A673 (cell line): ENCODE measurements at regions not wholly inside any gene's neighbourhood (a gene's known extent, or its start where the extent isn't known, plus 50 kb on each side); places are given as distances from the start of the nearest gene placed in this dataset.
"Not testable (repeated sequence)": the region's sequence is repeated elsewhere in the genome, so short reads cannot be mapped to it uniquely, and the experiment has no call there.

ENCODE experiments used
- BruUV-seq: library from RNA; stranded (reverse); fragments of 400-500 nt; replicated peaks from 2 replicates; lab custom pipeline; 2021; lab: Mats Ljungman, UMichigan
- CTCF ChIA-PET: fragments of 300-600 bp; sonication (Branson Sonifier 250); formaldehyde crosslinking; loops from one replicate; lab custom pipeline; 2022; ENCODE audit warnings: antibody characterized with exemption; lab: Charles Lee
- POLR2A ChIA-PET: fragments of 300-600 bp; sonication (Branson Sonifier 250); formaldehyde crosslinking; loops from one replicate; lab custom pipeline; 2022; ENCODE audit warnings: antibody characterized with exemption; ENCODE audit not compliant: low non-redundant PET; lab: Charles Lee
- DNase-seq: peaks from one replicate; pipeline ENCODE4 v3.0.0-alpha.2; 2015; ENCODE audit warnings: low spot score
- H3K27ac ChIP-seq: fragments of 200-600 bp; sonication (generic); 2 replicates; pipeline ENCODE4 v1.5.1; 2016; ENCODE audit warnings: mixed run types, low read depth, mild to moderate bottlenecking, mixed read lengths, antibody characterized with exemption, low read length; ENCODE audit not compliant: poor library complexity, severe bottlenecking
- H3K27me3 ChIP-seq: fragments of 200-600 bp; sonication (generic); replicated peaks from 2 replicates; pipeline ENCODE4 v1.6.1; 2017; ENCODE audit warnings: mixed run types, low read depth, mild to moderate bottlenecking, mixed read lengths, antibody characterized with exemption, low read length; ENCODE audit not compliant: insufficient read depth, poor library complexity
- H3K36me3 ChIP-seq: fragments of 200-600 bp; sonication (generic); 2 replicates; pipeline ENCODE4 v1.6.1; 2016; ENCODE audit warnings: mixed run types, mild to moderate bottlenecking, mixed read lengths, antibody characterized with exemption, low read length; ENCODE audit not compliant: insufficient read depth, poor library complexity, severe bottlenecking
- H3K4me1 ChIP-seq: fragments of 200-600 bp; sonication (generic); 2 replicates; pipeline ENCODE4 v1.6.1; 2017; ENCODE audit warnings: mixed run types, mild to moderate bottlenecking, mixed read lengths, antibody characterized with exemption, low read length; ENCODE audit not compliant: insufficient read depth, poor library complexity, severe bottlenecking
- H3K4me3 ChIP-seq: fragments of 200-600 bp; sonication (generic); 2 replicates; pipeline ENCODE4 v1.5.1; 2016; ENCODE audit warnings: low read depth, mixed run types, mild to moderate bottlenecking, mixed read lengths, low read length; ENCODE audit not compliant: poor library complexity, severe bottlenecking
- H3K9me3 ChIP-seq: fragments of 200-600 bp; sonication (generic); 2 replicates; pipeline ENCODE4 v1.6.1; 2016; ENCODE audit warnings: mixed run types, low read depth, mild to moderate bottlenecking, mixed read lengths, antibody characterized with exemption, low read length; ENCODE audit not compliant: poor library complexity, severe bottlenecking
- EZH2 ChIP-seq: fragments of 200-600 bp; sonication (generic); IDR thresholded peaks from 2 replicates; pipeline ENCODE4 v1.6.1; 2017; ENCODE audit warnings: borderline replicate concordance, low read depth, mild to moderate bottlenecking, mixed read lengths, antibody characterized with exemption, low read length; ENCODE audit not compliant: poor library complexity, severe bottlenecking
- intact Hi-C: fragments of 100-400 bp; cut with micrococcal nuclease; formaldehyde crosslinking; loops from one replicate; pipeline ENCODE4 v1.10.0; 2022; ENCODE audit not compliant: unreplicated experiment
- TF ChIP-seq, protein P1 (sequence below): fragments of 300-800, 200-600 bp; sonication (generic); conservative IDR thresholded peaks from 2 replicates; pipeline ENCODE4 v1.5.1; 2017; ENCODE audit warnings: low read depth, mild to moderate bottlenecking, antibody characterized with exemption, low read length, moderate library complexity, mixed read lengths

DNA sequence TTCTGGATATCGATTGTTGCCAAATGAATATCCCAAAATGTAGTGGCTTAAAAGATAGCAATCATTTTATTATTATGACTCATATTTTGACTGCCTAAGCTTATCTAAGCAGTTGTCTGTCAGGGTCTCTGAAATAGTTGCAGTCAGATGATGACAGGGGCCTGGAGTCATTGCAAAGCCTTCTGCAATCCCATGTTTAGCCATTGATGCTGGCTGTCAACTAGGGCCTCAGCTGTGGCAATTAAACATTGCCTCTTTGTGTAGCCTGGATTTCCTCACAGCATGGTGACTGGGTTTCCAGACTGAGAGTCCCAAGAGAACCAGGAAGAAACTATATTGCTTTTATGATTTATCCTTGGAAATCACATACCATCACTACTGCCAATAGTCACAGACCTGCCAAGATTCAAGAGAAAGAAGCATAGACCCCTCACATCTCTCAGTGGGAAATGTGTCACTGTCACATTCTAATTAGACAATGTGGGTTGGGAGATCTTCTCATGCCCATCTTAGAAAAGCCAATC is 227.3 kb upstream of the NOCT start:
- H3K27ac ChIP-seq: no peak overlapping the region
- no peak for TF ChIP-seq EZH2
- TF ChIP-seq, protein P1, sequence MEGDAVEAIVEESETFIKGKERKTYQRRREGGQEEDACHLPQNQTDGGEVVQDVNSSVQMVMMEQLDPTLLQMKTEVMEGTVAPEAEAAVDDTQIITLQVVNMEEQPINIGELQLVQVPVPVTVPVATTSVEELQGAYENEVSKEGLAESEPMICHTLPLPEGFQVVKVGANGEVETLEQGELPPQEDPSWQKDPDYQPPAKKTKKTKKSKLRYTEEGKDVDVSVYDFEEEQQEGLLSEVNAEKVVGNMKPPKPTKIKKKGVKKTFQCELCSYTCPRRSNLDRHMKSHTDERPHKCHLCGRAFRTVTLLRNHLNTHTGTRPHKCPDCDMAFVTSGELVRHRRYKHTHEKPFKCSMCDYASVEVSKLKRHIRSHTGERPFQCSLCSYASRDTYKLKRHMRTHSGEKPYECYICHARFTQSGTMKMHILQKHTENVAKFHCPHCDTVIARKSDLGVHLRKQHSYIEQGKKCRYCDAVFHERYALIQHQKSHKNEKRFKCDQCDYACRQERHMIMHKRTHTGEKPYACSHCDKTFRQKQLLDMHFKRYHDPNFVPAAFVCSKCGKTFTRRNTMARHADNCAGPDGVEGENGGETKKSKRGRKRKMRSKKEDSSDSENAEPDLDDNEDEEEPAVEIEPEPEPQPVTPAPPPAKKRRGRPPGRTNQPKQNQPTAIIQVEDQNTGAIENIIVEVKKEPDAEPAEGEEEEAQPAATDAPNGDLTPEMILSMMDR: no peak
- H3K9me3 ChIP-seq: no peaks in the 10 kb centered on the region
- H3K4me1 ChIP-seq: no peaks in the 10 kb centered on the region
- no peak overlapping the region for H3K4me3 ChIP-seq
- intact Hi-C loops: no loop called here
- ChIA-PET CTCF (no interaction called here), POLR2A (no interaction called here)
- no peaks in the 10 kb centered on the region for H3K27me3 ChIP-seq
- DNase-seq: no peak
- BruUV-seq: no TSS peak
- no peaks in the 10 kb centered on the region for H3K36me3 ChIP-seq

DNA sequence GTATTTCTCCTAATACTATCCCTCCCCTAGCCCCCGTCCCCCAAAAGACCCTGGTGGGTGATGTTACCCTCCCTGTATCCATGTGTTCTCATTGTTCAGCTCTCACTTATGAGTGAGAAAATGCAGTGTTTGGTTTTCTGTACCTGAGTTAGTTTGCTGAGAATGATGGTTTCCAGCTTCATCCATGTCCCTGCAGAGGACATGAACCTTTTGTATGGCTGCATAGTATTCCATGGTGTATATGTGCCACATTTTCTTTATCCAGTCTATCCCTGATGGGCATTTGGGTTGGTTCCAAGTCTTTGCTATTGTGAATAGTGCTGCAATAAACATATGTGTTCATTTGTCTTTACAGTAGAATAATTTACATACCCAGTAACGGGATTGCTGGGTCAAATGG is 235.8 kb upstream of the NOCT start:
- H3K4me3 ChIP-seq, BruUV-seq, POLR2A ChIA-PET, H3K27ac ChIP-seq, CTCF ChIA-PET, H3K36me3 ChIP-seq, H3K9me3 ChIP-seq, intact Hi-C loops, H3K27me3 ChIP-seq, H3K4me1 ChIP-seq, DNase-seq: not testable (repeated sequence)

DNA sequence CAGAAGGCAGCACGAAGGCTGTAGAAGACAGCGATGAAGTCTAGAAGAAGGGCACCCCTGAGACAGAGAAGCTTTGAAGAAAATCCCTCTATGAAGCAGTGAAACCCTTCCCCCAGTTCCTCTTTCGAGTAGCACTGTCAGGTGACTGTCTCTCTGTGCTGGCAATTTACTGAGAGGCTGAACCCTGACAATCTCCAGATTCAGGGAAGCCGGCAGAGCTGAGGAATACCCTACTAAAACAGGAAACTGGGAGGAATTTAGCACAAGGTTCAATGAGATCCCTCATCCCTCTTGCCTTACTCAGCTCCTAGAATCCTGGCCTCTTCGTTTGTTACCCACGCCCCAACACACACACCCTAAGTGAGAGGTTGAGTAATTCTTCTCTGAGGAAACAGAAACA is 239.7 kb upstream of the NOCT start:
- ChIA-PET CTCF (no interaction called here), POLR2A (no interaction called here)
- H3K36me3 ChIP-seq: no peaks in the 10 kb centered on the region
- H3K9me3 ChIP-seq: no peaks in the 10 kb centered on the region
- no peak overlapping the region for H3K27ac ChIP-seq
- no TSS peak for BruUV-seq
- H3K4me3 ChIP-seq: no peak overlapping the region
- no peak for DNase-seq
- H3K4me1 ChIP-seq: no peaks in the 10 kb centered on the region
- intact Hi-C loops: no loop called here
- TF ChIP-seq EZH2: no peak
- TF ChIP-seq, protein P1: no peak
- H3K27me3 ChIP-seq: no peaks in the 10 kb centered on the region

DNA sequence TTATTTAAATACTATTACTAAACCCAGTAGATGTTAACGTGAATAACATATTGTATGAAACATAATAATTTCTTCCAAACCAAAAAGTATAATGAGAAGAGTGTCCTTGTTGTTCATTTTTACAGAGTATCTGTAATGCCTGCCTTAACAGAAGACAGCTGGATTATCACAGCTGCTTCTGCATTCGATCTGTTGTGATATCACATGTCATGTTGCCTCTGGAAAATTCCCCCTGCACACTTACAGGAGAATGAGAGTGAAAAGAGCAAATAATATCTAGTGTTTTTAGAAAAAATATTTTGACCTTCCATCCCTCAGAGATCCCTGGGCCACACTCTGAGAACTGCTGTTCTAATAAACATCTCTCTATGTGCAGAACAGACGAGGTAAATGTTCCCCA is 240.1 kb upstream of the NOCT start:
- intact Hi-C loops: no loop called here
- Histone ChIP-seq H3K27me3 (no peaks in the 10 kb centered on the region), H3K36me3 (no peaks in the 10 kb centered on the region), H3K4me1 (no peaks in the 10 kb centered on the region), H3K4me3 (no peak overlapping the region), H3K27ac (no peak overlapping the region), H3K9me3 (no peaks in the 10 kb centered on the region)
- BruUV-seq: no TSS peak
- TF ChIP-seq, protein P1: no peak
- no peak for TF ChIP-seq EZH2
- ChIA-PET POLR2A (no interaction called here), CTCF (no interaction called here)
- no peak for DNase-seq
